MG63 (cell line): ENCODE measurements at regions not wholly inside any gene's neighbourhood (a gene's known extent, or its start where the extent isn't known, plus 50 kb on each side); places are given as distances from the start of the nearest gene placed in this dataset.

Experiments
- DNase-seq: peaks from one replicate; pipeline ENCODE4 v3.0.0-alpha.2; 2020
- H3K27me3 ChIP-seq: fragments of 250-450 bp; sonication (Bioruptor Pico); 2 replicates; pipeline ENCODE4 v1.5.1; 2020; ENCODE audit warnings: mild to moderate bottlenecking, moderate library complexity
- H3K36me3 ChIP-seq: fragments of 250-450 bp; sonication (Bioruptor Pico); 2 replicates; pipeline ENCODE4 v1.5.1; 2020; ENCODE audit warnings: mild to moderate bottlenecking, moderate library complexity
- H3K4me3 ChIP-seq: fragments of 250-450 bp; sonication (Bioruptor Pico); 2 replicates; pipeline ENCODE4 v1.5.1; 2020; ENCODE audit warnings: mild to moderate bottlenecking, moderate library complexity
- H3K9me3 ChIP-seq: fragments of 250-450 bp; sonication (Bioruptor Pico); 2 replicates; pipeline ENCODE4 v1.5.1; 2020; ENCODE audit warnings: mild to moderate bottlenecking, moderate library complexity

DNA sequence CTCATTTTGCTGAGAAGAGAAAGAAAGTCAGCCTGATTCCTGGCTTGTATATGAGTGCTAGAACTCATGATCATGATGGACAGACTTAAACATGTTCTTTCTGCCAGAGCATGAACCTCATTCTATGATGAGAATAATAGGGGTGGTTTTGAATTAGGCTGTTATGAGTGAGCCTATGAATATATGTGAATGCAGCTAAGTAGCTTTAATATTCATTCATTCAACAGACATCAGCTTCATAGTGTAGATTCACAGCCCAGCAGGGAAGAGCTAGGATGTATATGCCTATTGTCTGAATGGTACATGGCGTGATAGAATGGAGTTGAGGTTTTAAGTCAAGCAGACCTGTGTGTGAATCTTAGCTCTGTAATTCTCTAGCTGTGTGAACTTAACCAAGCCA is 573.2 kb downstream of the DHX35 start:
- Histone ChIP-seq H3K4me3 (no peak overlapping the region), H3K36me3 (no peaks in the 10 kb centered on the region), H3K27me3 (no peaks in the 10 kb centered on the region), H3K9me3 (no peaks in the 10 kb centered on the region)
- no peak for DNase-seq

DNA sequence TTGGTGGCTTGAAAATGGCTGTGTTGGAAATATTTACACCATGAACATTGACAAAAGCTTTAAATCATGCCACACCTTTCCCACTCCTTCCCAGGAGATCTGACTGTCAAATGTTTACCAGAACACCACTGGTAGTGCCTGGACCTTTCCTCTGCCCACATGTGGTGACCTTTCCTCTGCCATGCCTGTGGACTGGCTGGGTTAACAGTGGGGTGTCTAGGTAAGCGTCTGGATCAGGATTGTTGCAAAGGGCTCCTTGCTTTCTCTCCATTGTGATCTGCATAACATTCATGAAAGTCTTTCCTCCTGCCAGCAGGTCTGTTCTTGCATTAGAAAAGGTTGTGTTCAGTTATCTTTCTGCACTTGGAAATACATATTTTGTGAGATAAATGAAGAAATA is 572.7 kb downstream of the DHX35 start:
- no peaks in the 10 kb centered on the region; the same call in 1 of the 2 replicates for H3K27me3 ChIP-seq
- no peaks in the 10 kb centered on the region for H3K9me3 ChIP-seq
- H3K36me3 ChIP-seq = no peaks in the 10 kb centered on the region
- no peak for DNase-seq
- no peak overlapping the region for H3K4me3 ChIP-seq

GRCh38 chr20:39533858-39534257 is 571.7 kb downstream of the DHX35 start:
- no peaks in the 10 kb centered on the region for H3K9me3 ChIP-seq
- no peak for DNase-seq

GRCh38 chr20:39532205-39532604 is 570.1 kb downstream of the DHX35 start:
- Histone ChIP-seq H3K4me3 (no peak overlapping the region), H3K9me3 (no peaks in the 10 kb centered on the region), H3K36me3 (no peaks in the 10 kb centered on the region), H3K27me3 (no peaks in the 10 kb centered on the region; the same call in 1 of the 2 replicates)
- no peak for DNase-seq

More at GRCh38 chr20:39533858-39534257, 571.7 kb downstream of the DHX35 start:
- H3K27me3 ChIP-seq = no peaks in the 10 kb centered on the region; the same call in 1 of the 2 replicates
- no peaks in the 10 kb centered on the region for H3K36me3 ChIP-seq
- no peak overlapping the region for H3K4me3 ChIP-seq

DNA sequence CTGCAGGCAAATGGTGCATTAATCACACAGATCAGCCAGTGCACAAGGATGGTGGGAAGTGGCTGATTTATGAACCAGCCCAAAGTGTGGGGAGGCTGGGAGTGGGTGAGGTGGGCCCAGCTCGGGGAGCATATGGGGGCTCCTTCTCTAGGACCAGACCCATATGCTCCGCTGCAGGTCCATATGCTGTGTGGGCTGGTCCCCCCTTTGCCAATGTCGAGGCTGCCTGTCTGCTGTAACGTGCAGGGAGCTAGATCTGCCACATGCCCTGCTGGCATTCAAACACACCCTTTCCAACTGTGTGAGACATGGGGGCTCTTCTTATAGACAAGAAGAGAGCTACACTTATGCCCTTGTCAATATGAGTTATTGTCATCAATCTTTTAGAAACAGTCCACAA is 566.3 kb downstream of the DHX35 start:
- Histone ChIP-seq H3K36me3 (no peaks in the 10 kb centered on the region), H3K27me3 (no peaks in the 10 kb centered on the region; the same call in 1 of the 2 replicates), H3K9me3 (no peaks in the 10 kb centered on the region), H3K4me3 (no peak overlapping the region)
- no peak for DNase-seq

DNA sequence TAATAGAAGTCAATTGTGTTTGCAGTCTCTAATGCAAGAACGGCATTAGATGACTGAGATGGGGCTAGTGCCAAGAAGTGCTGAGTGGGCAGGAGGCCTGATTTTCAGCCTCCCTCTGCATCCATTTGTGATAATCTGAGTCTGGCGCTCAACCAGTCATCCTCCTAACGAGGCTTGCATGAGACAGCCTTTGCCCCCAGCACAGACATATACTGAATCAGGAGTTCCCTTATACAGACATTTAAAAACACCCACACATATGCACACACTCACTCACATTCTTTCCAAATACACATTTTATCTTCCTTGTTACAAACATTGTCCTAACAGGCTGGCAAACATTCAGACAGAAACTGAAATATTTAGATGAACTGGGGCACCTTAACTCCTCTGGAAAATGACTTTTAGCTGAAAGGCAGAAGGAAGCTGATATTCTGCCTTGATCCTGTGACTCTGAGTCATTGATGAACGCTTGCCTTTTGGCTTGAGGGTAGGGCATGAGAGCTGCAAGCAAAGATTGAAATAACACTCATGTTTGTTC is 562.3 kb downstream of the DHX35 start:
- Histone ChIP-seq H3K27me3 (no peaks in the 10 kb centered on the region), H3K9me3 (no peaks in the 10 kb centered on the region), H3K4me3 (no peak overlapping the region), H3K36me3 (no peaks in the 10 kb centered on the region)
- no peak for DNase-seq

- no peaks in the 10 kb centered on the region for H3K36me3 ChIP-seq
- no peaks in the 10 kb centered on the region for H3K9me3 ChIP-seq
- no peaks in the 10 kb centered on the region for H3K27me3 ChIP-seq
- no peak for DNase-seq
- no peak overlapping the region for H3K4me3 ChIP-seq
Observed at GRCh38 chr20:39523405-39523804, 561.3 kb downstream of the DHX35 start.

- DNase-seq = no peak
- no peaks in the 10 kb centered on the region for H3K27me3 ChIP-seq
- no peaks in the 10 kb centered on the region for H3K9me3 ChIP-seq
- H3K4me3 ChIP-seq = no peak overlapping the region
- no peaks in the 10 kb centered on the region for H3K36me3 ChIP-seq
Observed at GRCh38 chr20:39518654-39519053, 556.5 kb downstream of the DHX35 start.

DNA sequence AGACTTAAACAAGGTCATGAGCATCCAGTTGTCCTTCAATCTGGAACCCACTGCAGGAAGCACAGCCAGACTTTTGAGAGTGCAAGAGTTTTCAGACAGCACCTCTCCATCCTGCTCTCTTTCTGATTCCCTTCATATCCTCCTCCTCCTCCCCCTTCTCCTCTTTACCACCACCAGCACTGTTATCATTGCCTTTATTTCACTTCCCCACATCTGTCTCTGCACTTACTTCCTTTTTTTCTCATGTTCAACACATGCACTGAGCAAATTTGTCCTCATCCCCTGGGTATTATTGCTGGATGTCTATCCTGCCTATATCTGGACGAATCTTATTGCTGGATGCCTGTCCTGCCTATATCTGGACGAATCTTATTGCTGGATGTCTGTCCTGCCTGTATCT is 554.8 kb downstream of the DHX35 start:
- H3K36me3 ChIP-seq = no peaks in the 10 kb centered on the region
- H3K9me3 ChIP-seq = no peaks in the 10 kb centered on the region
- H3K4me3 ChIP-seq = no peak overlapping the region

GRCh38 chr20:39504710-39505094 is 542.6 kb downstream of the DHX35 start:
- no peak overlapping the region for H3K4me3 ChIP-seq
- DNase-seq = no peak
- H3K9me3 ChIP-seq = no peaks in the 10 kb centered on the region
- H3K27me3 ChIP-seq = no peaks in the 10 kb centered on the region
- no peaks in the 10 kb centered on the region for H3K36me3 ChIP-seq

More for the DNA sequence above, 554.8 kb downstream of the DHX35 start:
- no peaks in the 10 kb centered on the region for H3K27me3 ChIP-seq
- DNase-seq = no peak

DNA sequence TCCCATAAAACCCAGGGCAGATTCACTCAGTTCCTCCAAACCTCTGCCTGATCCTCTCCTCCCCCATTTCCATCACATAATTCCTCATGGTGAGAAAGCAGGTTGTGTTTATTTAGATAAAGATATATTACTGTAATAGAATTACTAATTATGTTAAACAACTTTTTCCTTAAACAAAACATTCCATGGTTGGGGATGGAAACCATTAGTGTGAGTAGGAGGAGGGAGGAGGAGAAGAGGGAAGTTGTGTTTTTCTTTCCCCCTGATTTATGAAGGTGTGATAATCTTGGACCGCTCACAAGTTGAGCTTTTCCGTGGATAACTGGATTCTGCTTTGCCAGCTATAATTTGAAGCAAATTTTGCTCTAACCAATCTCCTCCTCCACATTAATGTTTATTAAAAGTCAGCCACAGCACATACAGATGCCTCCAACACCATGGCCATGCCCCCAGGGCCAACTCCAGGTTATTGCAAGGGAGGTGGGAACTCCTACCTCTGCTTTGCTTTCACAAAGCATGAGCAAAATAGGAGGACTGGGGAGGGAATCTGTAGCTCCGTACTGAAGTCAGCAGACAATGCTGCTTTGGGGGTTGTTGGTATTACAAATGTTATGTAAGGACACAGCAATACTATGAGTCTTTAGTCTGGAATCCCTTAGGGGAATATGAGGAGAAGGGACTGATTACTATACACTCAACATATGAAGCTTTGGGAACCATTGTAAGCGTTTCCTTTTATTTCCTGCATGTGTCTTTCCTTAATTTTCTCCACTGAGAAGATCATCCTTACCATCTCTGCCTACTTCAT is 542.0 kb downstream of the DHX35 start:
- Histone ChIP-seq H3K4me3 (no peak overlapping the region), H3K36me3 (no peaks in the 10 kb centered on the region), H3K27me3 (no peaks in the 10 kb centered on the region), H3K9me3 (no peaks in the 10 kb centered on the region)
- no peak for DNase-seq

DNA sequence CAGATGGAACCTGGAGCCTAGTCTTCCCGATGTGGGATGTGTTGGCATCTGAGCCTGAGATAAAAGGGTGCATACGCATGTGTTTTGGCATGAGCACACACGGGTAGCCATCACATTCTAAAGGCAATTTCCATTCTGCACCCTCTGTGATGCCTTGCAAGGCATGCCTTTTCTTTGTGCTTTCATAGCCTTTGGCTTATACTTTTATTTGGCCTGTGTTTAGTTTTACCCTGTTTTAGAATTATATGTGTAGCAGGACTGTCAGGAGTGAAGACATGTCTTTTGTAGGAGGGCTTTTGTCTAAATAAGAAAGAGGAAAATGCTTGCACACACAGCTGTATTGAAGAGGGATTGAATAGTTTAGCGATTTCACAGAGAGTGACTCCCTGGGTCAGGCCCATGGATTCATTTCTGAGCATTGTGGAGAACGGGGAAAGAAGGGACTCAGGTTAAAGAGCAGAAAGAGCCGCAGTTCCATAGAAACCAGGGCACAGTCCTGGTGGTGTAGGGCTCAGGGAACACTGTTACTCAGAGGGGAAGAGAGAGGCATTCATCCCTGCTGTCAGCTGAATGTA is 530.2 kb downstream of the DHX35 start:
- H3K27me3 ChIP-seq = no peaks in the 10 kb centered on the region
- H3K4me3 ChIP-seq = no peak overlapping the region
- H3K9me3 ChIP-seq = no peaks in the 10 kb centered on the region
- H3K36me3 ChIP-seq = no peaks in the 10 kb centered on the region
- DNase-seq = no peak

- DNase-seq = no peak
Observed at GRCh38 chr20:39491711-39492110, 529.6 kb downstream of the DHX35 start.

DNA sequence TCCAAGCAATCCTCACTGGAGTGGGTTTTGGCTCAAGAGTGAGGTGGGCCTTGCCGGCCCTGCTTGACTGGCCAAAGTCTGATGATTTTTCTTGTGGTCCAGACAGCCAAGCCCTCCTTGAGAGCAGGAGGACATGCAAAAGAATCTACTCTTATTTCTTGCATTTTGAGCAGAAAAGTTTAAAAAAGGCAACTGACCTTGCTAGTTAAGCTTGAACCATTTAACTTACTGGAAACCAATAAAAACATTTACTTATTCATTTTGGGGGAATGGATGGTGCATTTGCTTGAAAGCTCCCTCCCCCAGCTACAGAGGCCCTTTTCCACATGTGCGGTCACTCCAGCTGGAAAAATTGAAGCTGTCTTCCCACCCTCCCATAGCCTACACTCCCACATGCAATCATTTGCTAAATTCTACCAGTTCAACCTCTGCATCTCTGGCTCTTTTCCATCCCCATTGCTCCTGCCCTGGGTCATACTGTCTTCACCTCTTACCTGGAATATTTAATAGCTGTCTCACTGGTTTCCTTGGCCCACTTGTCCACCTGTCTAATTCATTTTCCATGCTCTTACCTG is 527.9 kb downstream of the DHX35 start:
- no peak for DNase-seq
- H3K9me3 ChIP-seq = no peaks in the 10 kb centered on the region
- H3K36me3 ChIP-seq = no peaks in the 10 kb centered on the region
- H3K27me3 ChIP-seq = no peaks in the 10 kb centered on the region
- H3K4me3 ChIP-seq = no peak overlapping the region

More at GRCh38 chr20:39491711-39492110, 529.6 kb downstream of the DHX35 start:
- no peaks in the 10 kb centered on the region for H3K9me3 ChIP-seq
- no peaks in the 10 kb centered on the region for H3K36me3 ChIP-seq
- H3K4me3 ChIP-seq = no peak overlapping the region
- no peaks in the 10 kb centered on the region for H3K27me3 ChIP-seq

- H3K4me3 ChIP-seq = no peak overlapping the region
- no peak for DNase-seq
- H3K9me3 ChIP-seq = no peaks in the 10 kb centered on the region; the same call in 1 of the 2 replicates
- no peaks in the 10 kb centered on the region for H3K27me3 ChIP-seq
- no peaks in the 10 kb centered on the region for H3K36me3 ChIP-seq
Observed at GRCh38 chr20:39480276-39481043, 518.3 kb downstream of the DHX35 start.

GRCh38 chr20:39479196-39479810 is 517.2 kb downstream of the DHX35 start:
- H3K27me3 ChIP-seq = no peaks in the 10 kb centered on the region
- H3K9me3 ChIP-seq = no peaks in the 10 kb centered on the region
- no peak for DNase-seq
- H3K4me3 ChIP-seq = no peak overlapping the region
- no peaks in the 10 kb centered on the region for H3K36me3 ChIP-seq
